Dedifferentiated amniotic fluid mesenchymal stem cell (primary cell): ENCODE measurements at regions not wholly inside any gene's neighbourhood (a gene's known extent, or its start where the extent isn't known, plus 50 kb on each side); places are given as distances from the start of the nearest gene placed in this dataset.
"Not testable (repeated sequence)": the region's sequence is repeated elsewhere in the genome, so short reads cannot be mapped to it uniquely, and the experiment has no call there.

Source experiments
- DNase-seq: peaks from one replicate; pipeline ENCODE4 v3.0.0-alpha.2; 2016; ENCODE audit errors: extremely low spot score

DNA sequence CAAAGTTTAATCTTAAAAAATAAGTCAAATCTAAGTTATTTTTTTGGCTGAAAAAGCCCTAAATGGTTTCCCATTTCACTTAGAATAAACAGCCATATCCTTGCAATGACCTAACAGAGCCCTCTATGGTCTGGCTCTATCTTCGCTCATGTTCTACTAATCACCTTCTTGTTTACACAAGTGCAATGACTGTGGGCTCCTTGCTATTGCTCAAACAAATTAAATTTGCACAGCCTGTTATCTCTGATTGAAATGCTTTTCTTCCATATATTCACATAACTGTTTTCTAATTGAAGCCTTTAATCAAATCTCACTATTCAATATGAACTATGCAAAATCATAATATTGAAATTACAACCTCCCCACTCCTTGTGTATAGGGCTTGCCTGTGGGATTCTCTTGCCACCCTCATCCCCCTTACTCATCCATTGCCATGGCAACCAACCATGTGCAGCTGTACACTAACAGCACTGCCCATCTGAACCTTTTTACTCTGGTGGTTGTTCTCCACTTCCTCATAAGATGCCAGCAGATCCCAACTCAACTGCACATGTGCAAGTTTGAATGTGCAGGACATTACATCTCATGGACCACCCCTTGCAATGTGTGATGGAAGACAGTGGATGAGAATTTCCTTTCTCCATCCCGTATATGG, 1083.2 kb downstream of the SOCS6 start:
- no peak for DNase-seq

DNA sequence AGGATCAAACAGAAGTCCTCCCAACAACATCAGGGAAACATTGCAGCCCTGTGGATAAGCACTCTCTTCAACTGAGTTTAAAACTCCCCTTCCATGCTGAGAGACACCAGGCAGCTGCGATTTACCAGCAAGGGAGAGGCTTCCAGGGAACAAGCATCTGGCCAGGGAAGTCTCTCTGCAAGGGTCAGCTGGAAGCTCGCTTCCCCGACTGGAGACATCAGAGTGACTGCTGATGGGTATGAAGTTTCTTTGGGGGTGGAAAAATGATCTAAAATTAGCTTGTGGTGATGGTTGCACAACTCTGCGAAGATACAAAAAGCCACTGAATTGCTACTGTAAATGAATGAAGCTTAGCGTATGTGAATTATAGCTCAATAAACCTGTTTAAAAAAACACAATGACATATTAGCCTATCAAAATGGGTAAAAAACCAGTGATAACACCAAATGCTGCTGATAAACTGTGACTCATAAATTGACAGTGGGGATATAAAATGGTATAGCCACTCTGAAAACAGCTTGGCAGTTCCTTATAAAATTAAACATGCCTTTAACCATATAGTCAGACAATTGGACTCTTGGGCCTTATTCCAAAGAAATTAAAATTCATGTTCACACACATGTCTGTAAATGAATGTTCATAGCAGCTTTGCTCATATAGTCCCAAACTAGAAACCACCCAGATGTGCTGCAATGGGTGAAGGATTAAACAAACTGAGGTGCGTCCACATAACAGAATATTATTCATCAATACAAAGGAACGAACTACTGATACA, 1082.0 kb downstream of the SOCS6 start:
- DNase-seq = no peak

DNA sequence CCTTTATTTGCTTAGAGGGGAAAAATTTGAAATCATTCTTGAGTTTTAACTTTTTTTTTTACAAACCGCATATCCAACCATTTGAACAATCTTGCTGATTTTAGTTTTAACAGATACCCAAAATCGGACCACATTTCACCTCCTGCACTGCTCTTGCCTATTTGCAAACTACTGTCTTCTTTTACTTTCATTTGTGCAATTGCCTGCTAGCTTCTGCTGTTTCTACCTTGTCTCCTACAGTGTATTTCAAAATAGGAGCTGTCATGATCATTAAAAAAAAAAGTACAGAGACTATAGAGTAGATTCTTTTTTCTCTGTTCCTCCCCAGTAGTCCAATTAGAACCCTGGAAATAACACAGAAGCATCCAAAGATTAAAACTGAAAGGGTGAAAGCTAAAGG, 1081.2 kb downstream of the SOCS6 start:
- DNase-seq = no peak

DNA sequence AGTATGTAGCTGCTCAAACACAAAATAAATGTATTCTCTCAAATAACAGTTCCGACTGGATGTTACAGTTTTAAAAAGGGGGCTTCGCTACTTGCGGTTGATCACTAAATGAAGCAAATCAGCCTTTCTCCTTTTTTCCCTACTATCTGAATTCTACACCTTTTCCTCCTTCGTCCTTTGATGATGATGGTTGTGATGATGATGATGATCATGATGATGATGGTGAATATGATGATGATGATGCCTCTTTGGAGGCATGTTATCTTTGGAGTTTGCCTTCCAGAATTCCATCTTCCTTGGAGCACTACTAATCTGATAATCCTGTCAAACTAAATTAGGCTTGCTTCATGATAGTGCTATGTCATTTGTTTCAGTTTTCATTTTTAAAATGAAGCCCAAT, 1073.3 kb downstream of the SOCS6 start:
- no peak for DNase-seq

DNA sequence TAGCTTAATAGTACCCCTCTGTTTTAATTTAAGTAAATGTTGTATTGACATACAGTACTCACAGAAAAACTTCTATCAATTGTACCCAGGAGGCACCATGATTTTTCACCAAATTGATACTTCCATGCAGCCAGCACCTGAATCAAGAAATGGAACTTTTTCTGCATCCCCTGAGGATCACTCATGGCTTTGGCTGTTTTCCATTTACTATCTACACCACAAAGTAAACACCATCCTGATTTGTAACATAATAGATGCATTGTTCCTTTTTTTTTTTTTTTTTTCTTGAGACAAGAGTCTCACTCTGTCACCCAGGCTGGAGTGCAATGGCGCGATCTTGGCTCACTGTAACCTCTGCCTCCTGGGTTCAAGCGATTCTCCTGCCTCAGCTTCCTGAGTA, 1066.8 kb downstream of the SOCS6 start:
- not testable (repeated sequence) for DNase-seq

DNA sequence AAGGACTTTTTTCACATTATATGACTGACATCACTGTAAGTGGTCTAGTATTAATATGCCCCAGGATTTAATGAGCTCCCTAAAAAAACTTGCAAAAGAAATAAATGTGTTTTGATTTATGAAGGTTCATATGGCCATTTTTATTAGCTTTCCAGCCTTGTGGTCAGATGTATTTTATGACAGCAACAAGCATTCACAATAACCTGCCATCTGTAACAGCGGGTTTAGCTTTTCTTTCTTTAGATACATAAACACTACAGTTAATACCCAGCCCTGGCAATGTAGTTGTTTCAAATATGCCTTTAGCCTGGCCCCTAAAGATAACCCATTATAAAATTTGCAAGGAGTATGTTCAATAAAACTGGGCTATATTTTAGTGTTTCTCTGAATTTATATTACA, 1063.8 kb downstream of the SOCS6 start:
- no peak for DNase-seq

DNA sequence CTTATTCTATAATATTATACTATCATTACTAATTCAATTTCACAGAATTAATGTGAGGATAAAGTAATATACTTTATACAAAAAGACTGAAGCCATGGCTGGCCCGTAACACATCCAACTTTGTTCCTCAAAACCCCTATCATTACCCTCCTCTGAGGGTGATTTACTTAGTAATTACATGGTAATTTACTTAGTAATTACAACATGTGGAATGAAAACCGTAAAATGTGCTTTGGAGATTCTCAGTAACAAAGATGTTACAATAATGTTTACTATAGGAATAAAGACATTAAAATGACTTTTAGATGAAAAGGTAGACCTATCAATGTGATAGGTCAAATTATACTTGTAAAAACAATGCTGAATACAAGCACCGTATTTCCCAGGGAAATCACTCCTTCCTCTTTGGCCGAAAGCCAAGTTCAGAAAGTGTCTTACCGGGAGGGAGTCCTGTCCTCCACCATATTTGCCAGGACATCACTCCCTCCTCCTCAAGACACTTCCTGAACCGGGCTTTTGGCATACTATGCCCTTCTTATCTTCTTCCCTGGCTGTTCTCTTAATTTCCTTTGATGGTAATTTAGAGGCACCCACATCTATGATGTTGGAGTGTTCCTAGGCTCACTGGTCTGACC, 1047.8 kb downstream of the SOCS6 start:
- DNase-seq = no peak

DNA sequence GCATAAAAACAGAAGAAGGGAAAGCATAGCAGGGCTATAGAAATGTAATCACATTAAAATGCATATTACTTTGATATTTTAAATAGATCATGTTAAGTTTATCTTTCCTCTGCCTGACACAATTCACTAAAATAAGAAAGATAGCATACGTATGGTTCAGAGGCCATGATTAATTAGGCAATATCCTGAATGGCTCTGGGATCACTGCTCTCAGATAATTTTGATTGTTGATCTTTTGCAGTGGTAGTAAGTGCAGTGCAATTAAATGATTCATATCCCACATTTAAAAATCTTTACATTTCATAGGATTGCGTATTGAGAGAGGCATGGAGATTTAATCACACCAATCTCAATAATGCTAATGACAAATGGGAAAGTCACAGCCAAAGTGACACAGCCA, 1040.7 kb downstream of the SOCS6 start:
- DNase-seq = no peak

DNA sequence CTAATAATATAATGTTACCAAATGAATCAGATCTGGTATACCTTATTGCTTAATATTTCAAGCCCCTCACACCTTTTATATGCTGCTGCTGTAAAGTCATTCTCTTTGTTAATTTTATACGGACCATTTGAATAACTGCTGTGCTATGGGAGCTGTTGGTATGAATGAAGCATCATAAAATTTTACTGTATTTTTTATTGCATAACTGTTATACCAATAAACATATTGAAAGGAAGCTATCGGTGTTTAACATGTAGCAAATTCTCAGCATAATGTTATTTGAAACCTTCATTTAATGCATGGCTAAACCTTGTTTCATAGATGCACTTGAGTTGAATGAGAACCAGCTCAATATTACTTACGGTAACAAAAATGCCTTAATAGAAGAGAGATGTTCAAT, 1040.3 kb downstream of the SOCS6 start:
- DNase-seq = no peak

DNA sequence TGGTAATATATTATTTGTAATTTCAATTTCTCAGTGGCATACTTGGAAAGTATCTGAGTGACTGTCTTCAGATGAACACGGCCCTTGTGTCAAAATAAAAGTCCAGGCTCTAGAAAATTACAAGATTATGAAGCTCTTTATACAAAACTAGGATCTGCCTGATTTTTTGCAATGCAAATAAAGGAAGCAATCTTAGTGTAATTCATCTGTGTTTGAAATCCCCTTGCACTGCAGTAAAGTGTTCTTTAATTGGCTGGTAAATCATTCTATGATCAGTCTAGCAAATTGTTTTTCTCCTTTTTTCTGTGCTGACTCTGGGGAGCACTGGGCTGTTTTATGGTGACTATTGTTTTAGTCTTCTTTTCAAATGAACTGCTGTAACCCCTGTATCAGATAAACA, 1039.0 kb downstream of the SOCS6 start:
- DNase-seq = no peak

DNA sequence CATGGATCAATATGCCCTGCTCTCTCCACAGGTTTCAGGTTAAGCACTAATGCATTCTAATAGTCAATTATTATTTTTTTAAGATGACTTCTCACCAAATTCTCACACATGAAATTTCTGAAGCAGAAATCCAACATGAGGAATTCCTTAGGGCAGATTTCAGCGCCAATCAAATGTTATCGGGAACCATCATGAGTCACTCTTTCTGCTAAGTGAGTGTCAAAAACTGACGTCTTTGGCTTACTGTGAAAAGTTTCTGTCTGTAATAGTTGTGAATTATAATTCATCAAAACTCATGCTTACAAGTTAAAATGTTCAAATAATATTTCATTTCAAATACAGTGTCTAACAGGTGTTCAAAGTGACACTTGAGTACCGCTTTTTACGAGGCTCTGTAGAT, 1038.6 kb downstream of the SOCS6 start:
- no peak for DNase-seq

DNA sequence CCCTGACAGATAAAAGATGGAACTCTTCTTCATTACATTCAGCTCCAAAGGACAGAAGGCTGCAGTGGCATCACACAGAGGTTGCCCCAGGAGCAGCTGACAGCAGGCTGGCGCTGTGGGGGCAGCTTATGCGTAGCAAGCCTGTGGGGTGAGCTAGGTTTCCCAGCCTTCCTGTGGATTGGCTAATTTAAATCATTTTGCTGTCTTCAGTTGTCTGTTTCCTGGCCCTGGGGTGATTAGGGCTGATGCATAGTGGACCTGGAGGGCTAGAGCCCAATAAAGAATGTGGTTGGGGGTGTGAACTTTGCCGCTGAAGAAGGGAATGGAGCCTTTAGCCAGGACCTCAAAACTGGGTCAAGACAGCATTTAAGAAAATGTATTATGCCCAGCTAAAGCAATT, 1038.0 kb downstream of the SOCS6 start:
- no peak for DNase-seq

DNA sequence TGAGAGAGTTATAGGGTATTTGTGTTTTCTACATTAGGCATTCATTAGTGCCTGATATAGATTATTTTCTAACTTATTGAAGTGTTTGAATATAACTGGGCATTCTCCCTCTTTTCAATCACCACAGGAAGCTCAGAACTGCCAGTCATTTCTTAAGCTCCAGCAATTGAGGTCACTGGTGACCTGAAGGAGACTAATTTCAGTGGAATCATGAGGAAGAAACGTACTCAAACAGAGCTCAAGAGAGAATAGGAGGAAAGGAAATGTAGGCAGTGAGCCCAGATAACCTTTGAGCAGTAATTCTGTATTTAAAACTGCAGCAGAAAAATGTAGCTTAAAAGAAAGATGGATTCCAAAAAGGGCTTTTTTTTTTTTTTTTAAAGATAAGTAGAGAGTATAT, 1035.5 kb downstream of the SOCS6 start:
- DNase-seq = no peak

DNA sequence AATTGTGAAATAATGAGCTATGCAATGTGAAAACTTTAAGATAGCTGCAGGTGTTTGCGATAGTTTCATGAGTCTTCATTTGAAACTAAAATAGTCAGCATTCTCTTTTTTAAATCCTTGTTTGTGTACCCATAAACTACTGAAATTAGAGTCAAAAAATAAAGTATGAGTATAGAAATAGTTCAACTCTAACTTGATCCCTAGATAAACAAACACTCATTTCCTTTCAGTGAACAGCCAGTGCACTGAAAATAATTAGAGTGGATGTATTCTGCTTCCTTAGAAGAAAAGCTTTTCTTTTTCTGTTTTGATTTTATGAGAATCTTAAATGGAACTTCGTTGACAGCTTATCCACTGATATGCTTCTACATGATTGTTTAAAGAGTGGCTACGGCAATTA, 1033.4 kb downstream of the SOCS6 start:
- no peak for DNase-seq

DNA sequence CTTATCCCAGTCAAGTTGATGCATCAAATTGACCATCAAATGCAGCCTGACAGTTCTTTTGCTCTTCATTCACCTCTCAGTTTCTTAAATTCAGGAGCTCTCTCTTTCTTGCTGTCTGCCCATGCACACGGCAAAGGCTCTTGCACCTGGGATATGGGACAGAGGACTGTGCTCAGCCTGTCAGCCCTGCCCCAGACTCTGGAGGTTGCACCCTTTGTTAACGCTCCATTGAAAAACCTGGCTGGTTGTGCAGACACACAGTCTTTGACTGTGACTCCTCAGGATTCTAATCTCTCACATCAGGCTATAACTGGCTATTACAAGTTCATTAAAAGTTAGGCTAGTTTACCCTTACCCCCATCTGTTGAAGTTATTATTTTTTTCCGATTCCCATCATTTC, 1032.5 kb downstream of the SOCS6 start:
- DNase-seq = no peak

DNA sequence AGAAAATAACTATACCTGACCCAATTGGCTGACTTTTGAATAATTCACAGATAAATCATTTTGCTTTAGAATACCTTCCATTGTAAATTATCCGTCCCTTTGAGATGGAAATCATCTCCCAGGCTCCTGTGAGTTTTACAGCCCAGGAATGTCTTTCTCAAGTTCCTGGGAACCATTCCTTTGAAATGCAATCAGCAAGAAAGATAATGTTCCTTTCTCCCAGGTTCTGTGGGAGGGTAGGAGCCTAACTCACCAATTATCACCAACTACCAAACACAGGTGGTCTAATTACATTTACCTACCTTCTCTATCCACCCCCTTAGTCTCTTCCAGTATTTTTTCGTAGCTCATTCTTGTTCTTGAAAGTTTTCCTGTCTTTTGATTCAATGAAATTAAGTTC, 1016.0 kb downstream of the SOCS6 start:
- no peak for DNase-seq

DNA sequence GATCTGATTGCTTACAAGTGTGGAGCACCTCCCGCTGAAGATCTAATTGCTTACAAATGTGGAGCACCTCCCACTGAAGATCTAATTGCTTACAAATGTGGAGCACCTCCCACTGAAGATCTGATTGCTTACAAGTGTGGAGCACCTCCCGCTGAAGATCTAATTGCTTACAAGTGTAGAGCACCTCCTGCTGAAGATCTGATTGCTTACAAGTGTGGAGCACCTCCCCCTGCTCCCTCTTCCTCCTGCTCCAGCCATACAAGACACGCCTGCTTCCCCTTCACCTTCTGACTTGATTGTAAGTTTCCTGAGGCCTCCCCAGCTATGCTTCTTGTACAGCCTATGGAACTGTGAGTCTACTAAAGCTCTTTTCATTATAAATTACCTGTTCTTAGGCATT, 1014.9 kb downstream of the SOCS6 start:
- DNase-seq = not testable (repeated sequence)

DNA sequence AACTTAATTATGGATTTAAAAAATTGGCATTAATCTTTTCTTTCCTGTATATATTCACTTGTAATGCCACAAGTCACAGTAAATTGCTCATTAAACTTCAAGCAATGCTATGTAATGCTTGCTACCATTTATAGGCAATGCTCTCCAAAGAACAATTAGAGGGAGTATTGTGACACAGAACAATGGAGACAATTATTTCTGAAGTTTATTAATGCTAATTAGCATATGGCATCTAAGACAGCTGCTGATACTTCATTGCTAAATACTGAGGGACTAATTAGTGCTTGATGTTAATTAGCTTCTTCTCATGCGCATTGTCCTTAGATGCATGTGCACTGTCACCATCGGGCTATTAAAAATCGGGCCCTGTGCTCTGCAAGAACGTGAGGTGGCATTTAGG, 1012.8 kb downstream of the SOCS6 start:
- DNase-seq = no peak

DNA sequence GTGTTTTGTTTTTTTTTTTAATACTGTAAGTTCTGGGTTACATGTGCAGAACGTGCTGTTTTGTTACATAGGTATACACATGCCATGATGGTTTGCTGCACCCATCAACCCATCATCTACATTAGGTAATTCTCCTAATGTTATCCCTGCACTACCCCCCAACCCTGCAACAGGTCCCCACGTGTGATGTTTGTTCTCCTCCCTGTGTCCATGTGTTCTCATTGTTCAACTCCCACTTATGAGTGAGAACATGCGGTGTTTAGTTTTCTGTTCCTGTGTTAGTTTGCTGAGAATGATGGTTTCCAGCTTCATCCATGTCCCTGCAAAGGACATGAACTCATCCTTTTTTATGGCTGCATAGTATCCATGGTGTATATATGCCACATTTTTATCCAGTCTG, 1005.4 kb downstream of the SOCS6 start:
- not testable (repeated sequence) for DNase-seq

DNA sequence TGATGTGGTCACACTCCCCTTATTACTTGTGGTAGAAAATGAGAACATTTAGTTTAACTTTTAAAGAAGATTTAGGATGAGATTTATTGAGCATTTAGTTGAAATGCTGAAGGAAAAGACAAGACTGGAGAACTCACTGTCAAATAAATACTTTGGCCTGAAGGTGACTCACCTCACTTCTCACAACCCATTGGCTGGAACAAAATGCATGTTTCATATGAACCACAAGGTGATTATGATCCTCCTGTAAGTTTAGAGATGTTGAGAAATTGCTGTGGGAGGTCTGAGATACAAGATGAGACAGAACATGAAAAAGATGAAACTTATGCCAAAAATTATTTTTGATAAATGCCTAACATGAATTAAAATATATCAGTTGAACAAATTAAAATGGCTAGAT, 1004.5 kb downstream of the SOCS6 start:
- no peak for DNase-seq

DNA sequence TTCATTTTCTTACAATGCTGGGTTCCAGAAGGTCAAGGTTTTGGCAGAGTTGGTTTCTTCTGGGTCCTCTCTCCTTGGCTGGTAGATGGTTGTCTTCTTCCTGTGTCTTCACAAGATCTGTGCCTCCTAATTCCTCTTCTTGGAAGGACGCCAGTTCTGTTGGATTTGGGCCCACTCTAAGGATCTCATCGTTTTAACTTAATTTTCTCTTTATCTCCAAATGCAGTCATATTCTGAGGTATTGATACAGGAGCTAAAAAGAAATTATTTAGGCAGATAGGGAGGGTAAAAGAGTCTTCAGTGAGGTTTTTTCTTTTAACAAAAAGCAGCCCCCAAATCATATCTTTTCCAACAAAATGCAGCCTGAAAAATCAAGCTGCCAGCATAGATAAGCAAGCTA, 998.4 kb downstream of the SOCS6 start:
- no peak for DNase-seq

DNA sequence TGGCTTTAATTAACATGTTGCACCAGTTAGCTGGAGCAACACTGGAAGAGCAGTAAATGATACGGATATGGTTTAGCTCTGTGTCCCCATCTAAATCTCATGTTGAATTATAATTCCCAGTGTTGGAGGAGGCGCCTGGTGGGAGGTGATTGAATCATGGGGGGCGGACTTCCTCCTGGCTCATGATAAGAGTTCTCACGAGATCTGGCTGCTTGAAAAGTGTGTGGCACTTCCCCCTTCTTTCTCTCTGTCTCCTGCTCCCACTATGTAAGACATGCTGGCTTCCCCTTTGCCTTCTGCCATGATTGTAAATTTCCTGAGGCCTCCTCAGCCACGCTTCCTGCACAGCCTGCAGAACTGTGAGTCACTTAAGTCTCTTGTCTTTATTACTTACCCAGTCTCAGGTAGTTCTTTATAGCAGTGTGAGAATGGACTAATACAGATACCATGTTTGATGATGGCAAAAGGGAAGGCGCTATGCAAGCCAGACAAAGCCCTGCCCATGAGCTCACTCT, 963.6 kb downstream of the SOCS6 start:
- DNase-seq = no peak

DNA sequence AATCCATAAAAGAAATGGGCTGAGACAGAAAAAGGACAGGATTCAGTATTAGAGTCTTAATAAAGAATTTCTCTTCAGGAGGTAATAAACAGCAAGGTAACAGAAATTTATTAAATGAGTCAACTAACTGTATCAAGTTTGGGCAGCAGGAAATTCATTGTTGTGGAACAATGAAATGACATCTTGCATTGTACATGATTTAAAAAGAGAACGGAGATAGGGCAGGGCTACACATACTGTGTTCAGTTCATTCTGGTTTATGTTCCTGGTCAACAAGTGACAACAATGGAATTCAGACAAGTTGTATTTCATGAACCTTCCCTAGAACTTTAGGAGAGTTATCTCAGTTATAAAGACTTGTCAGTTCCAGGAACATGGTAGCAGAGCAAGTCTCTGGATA, 961.3 kb downstream of the SOCS6 start:
- no peak for DNase-seq
